Ishikawa (cell line): ENCODE measurements at regions not wholly inside any gene's neighbourhood (a gene's known extent, or its start where the extent isn't known, plus 50 kb on each side); places are given as distances from the start of the nearest gene placed in this dataset.

Source experiments
- CEBPB ChIP-seq: IDR thresholded peaks from 2 replicates; pipeline ENCODE4 v1.6.1; 2012
- CREB1 ChIP-seq: IDR thresholded peaks from 2 replicates; pipeline ENCODE4 v1.6.1; 2012; ENCODE audit warnings: low read depth
- EGR1 ChIP-seq: IDR thresholded peaks from 2 replicates; pipeline ENCODE4 v1.6.1; 2012
- EP300 ChIP-seq: IDR thresholded peaks from 2 replicates; pipeline ENCODE4 v1.6.1; 2012; ENCODE audit warnings: borderline replicate concordance
- FOXM1 ChIP-seq: IDR thresholded peaks from 2 replicates; pipeline ENCODE4 v1.6.1; 2012; ENCODE audit warnings: low read depth, borderline replicate concordance
- MAX ChIP-seq: IDR thresholded peaks from 2 replicates; pipeline ENCODE4 v1.6.1; 2012
- NFIC ChIP-seq: IDR thresholded peaks from 2 replicates; pipeline ENCODE4 v1.6.1; 2012
- RAD21 ChIP-seq: IDR thresholded peaks from 2 replicates; pipeline ENCODE4 v1.6.1; 2012; ENCODE audit warnings: low read depth
- TAF1 ChIP-seq: IDR thresholded peaks from 2 replicates; pipeline ENCODE4 v1.6.1; 2012; ENCODE audit warnings: low read depth, mild to moderate bottlenecking
- TCF12 ChIP-seq: IDR thresholded peaks from 2 replicates; pipeline ENCODE4 v1.6.1; 2012; ENCODE audit warnings: low read depth
- TEAD4 ChIP-seq: IDR thresholded peaks from 2 replicates; pipeline ENCODE4 v1.6.1; 2012
- USF1 ChIP-seq: IDR thresholded peaks from 2 replicates; pipeline ENCODE4 v1.6.1; 2012
- YY1 ChIP-seq: IDR thresholded peaks from 2 replicates; pipeline ENCODE4 v1.6.1; 2012; ENCODE audit warnings: low read depth
- ZBTB7A ChIP-seq: IDR thresholded peaks from 2 replicates; pipeline ENCODE4 v1.6.1; 2012; ENCODE audit warnings: low read depth
- TF ChIP-seq, protein P1 (sequence below): IDR thresholded peaks from 2 replicates; pipeline ENCODE4 v1.6.1; 2012; ENCODE audit warnings: low read depth, mild to moderate bottlenecking

DNA sequence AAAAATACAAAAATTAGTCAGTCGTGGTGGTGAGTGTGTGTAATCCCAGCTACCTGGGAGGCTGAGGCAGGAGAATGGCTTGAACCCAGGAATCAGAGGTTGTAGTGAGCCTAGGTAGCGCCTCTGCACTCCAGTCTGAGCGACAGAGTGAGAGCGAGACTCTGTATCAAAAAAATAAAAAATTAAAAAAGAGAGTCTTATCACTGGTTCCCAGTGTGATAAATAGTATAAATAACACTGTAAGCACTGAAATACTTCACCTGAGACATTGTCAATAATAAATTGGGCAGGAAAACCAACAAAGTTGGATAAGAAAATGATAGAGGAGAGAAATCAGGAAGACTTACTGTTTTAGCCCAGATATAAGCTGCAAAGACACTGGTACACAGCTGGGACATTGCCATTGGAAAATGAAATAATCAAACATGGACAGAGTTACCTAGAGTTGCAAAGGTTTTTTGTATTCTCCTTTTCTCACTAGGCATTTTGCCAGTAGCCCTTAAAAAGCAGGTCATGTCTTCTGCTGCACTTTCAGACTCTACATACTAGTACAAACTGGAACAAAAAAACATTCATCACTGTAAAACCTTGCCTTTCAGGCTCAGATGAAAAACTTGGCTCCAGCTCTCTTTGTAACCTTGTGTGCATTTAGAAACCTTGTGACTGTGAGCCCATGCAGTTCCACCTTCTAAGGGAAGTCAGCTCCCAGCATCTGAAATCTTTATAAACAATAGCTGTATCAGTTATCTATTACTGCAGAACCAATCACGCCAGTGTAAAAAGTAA, 55.0 kb upstream of the PPP1R2C start:
- TF ChIP-seq FOXM1 (no peak), USF1 (no peak), CREB1 (no peak)
- TF ChIP-seq, protein P1, sequence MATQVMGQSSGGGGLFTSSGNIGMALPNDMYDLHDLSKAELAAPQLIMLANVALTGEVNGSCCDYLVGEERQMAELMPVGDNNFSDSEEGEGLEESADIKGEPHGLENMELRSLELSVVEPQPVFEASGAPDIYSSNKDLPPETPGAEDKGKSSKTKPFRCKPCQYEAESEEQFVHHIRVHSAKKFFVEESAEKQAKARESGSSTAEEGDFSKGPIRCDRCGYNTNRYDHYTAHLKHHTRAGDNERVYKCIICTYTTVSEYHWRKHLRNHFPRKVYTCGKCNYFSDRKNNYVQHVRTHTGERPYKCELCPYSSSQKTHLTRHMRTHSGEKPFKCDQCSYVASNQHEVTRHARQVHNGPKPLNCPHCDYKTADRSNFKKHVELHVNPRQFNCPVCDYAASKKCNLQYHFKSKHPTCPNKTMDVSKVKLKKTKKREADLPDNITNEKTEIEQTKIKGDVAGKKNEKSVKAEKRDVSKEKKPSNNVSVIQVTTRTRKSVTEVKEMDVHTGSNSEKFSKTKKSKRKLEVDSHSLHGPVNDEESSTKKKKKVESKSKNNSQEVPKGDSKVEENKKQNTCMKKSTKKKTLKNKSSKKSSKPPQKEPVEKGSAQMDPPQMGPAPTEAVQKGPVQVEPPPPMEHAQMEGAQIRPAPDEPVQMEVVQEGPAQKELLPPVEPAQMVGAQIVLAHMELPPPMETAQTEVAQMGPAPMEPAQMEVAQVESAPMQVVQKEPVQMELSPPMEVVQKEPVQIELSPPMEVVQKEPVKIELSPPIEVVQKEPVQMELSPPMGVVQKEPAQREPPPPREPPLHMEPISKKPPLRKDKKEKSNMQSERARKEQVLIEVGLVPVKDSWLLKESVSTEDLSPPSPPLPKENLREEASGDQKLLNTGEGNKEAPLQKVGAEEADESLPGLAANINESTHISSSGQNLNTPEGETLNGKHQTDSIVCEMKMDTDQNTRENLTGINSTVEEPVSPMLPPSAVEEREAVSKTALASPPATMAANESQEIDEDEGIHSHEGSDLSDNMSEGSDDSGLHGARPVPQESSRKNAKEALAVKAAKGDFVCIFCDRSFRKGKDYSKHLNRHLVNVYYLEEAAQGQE = no peak

GRCh38 chrX:42837101-42837726, 59.3 kb upstream of the PPP1R2C start:
- TF ChIP-seq NFIC (no peak), TAF1 (no peak), CREB1 (no peak), EP300 (no peak), TCF12 (no peak), USF1 (no peak)
- TF ChIP-seq, protein P1 = no peak

GRCh38 chrX:42837747-42838146, 59.8 kb upstream of the PPP1R2C start:
- TF ChIP-seq EGR1 (no peak), USF1 (no peak), CREB1 (no peak), MAX (no peak), FOXM1 (no peak), ZBTB7A (no peak), TCF12 (no peak), CEBPB (no peak), YY1 (no peak), EP300 (no peak), NFIC (no peak), TAF1 (no peak), RAD21 (no peak), TEAD4 (no peak)
- TF ChIP-seq, protein P1 = no peak

DNA sequence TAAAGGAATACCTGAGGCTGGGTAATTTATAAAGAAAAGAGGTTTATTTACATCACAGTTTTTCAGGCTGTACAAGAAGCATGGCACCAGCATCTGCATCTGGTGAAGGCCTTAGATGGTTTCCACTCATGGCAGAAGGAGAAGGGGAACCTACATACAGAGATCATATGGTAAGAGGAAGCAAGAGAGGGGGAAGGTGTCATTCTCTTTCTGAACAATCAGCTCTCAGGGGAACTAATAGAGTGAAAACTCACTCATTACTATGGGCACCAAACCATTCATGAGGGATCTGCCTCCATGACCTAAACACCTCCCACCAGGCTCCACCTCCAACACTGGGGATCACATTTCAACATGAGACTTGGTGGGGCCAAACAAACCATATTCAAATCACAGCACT, 61.7 kb upstream of the PPP1R2C start:
- TF ChIP-seq TEAD4 (no peak), RAD21 (no peak), YY1 (no peak), MAX (no peak), ZBTB7A (no peak), CREB1 (no peak), TCF12 (no peak), TAF1 (no peak), USF1 (no peak), EGR1 (no peak), NFIC (no peak)
- TF ChIP-seq, protein P1 = no peak
